ENCODE measurements at regions not wholly inside any gene's neighbourhood (a gene's known extent, or its start where the extent isn't known, plus 50 kb on each side); places are given as distances from the start of the nearest gene placed in this dataset.

- Histone ChIP-seq H4K91ac (ENCODE audit: low read depth, low read length) (no peak overlapping the region), H3K23ac (ENCODE audit: low read length) (no peak overlapping the region), H3K27me3 (ENCODE audit: insufficient read depth, low read length) (no peaks in the 10 kb centered on the region), H3K79me1 (ENCODE audit: low read length) (no peaks in the 10 kb centered on the region), H3K4me3 (ENCODE audit: low read depth, low read length) (no peak overlapping the region), H3K9ac (ENCODE audit: low read length) (no peak overlapping the region), H3K9me3 (ENCODE audit: insufficient read depth, low read depth, low read length) (no peaks in the 10 kb centered on the region), H4K8ac (ENCODE audit: low read depth, low read length) (no peak overlapping the region), H2AK5ac (ENCODE audit: low read length) (no peak overlapping the region), H3K18ac (ENCODE audit: low read length) (no peak overlapping the region), H2BK5ac (ENCODE audit: low read depth, low read length, poor library complexity) (no peak overlapping the region), H2AFZ (ENCODE audit: insufficient read depth, low read length, poor library complexity) (no peak overlapping the region), H3K79me2 (ENCODE audit: control insufficient read depth, insufficient read depth, low read length, poor library complexity) (no peaks in the 10 kb centered on the region), H3K36me3 (ENCODE audit: control insufficient read depth in 1 of 2, insufficient read depth in 2 of 2, low read length in 2 of 2) (no peaks in the 10 kb centered on the region), H4K12ac (ENCODE audit: low read depth, low read length) (no peak overlapping the region), H2BK120ac (ENCODE audit: insufficient read depth, low read length, poor library complexity) (no peak overlapping the region), H3K4ac (ENCODE audit: low read depth, low read length) (no peak overlapping the region), H3K4me1 (ENCODE audit: control insufficient read depth in 1 of 2, insufficient read depth in 2 of 2, low read length in 2 of 2) (no peaks in the 10 kb centered on the region), H2BK12ac (ENCODE audit: low read length) (no peak overlapping the region), H3K14ac (ENCODE audit: low read length) (no peak overlapping the region), H3K4me2 (ENCODE audit: low read length) (no peak overlapping the region), H3K27ac (ENCODE audit: low read depth, low read length) (no peak overlapping the region)
- DNase-seq: no peak
These were observed 360.2 kb downstream of the TFAP2A start for GRCh38 chr6:10054672-10055071.

GRCh38 chr6:10051283-10051682, 363.6 kb downstream of the TFAP2A start:
- Histone ChIP-seq H3K4me3 (ENCODE audit: low read depth, low read length) (no peak overlapping the region), H3K23ac (ENCODE audit: low read length) (no peak overlapping the region), H3K9me3 (ENCODE audit: insufficient read depth, low read depth, low read length) (no peaks in the 10 kb centered on the region), H3K79me2 (ENCODE audit: control insufficient read depth, insufficient read depth, low read length, poor library complexity) (no peaks in the 10 kb centered on the region), H3K4ac (ENCODE audit: low read depth, low read length) (no peak overlapping the region), H3K36me3 (ENCODE audit: control insufficient read depth in 1 of 2, insufficient read depth in 2 of 2, low read length in 2 of 2) (no peaks in the 10 kb centered on the region), H3K4me1 (ENCODE audit: control insufficient read depth in 1 of 2, insufficient read depth in 2 of 2, low read length in 2 of 2) (no peaks in the 10 kb centered on the region), H3K27ac (ENCODE audit: low read depth, low read length) (no peak overlapping the region), H4K8ac (ENCODE audit: low read depth, low read length) (no peak overlapping the region), H2AK5ac (ENCODE audit: low read length) (no peak overlapping the region), H2BK12ac (ENCODE audit: low read length) (no peak overlapping the region), H3K4me2 (ENCODE audit: low read length) (no peak overlapping the region), H3K9ac (ENCODE audit: low read length) (no peak overlapping the region), H3K18ac (ENCODE audit: low read length) (no peak overlapping the region), H2BK120ac (ENCODE audit: insufficient read depth, low read length, poor library complexity) (no peak overlapping the region), H4K12ac (ENCODE audit: low read depth, low read length) (no peak overlapping the region), H4K91ac (ENCODE audit: low read depth, low read length) (no peak overlapping the region), H3K14ac (ENCODE audit: low read length) (no peak overlapping the region), H2BK5ac (ENCODE audit: low read depth, low read length, poor library complexity) (no peak overlapping the region), H3K27me3 (ENCODE audit: insufficient read depth, low read length) (no peaks in the 10 kb centered on the region), H2AFZ (ENCODE audit: insufficient read depth, low read length, poor library complexity) (no peak overlapping the region), H3K79me1 (ENCODE audit: low read length) (no peaks in the 10 kb centered on the region)
- no peak for DNase-seq

- no peak overlapping the region for H3K9ac ChIP-seq (ENCODE audit: low read length)
- H3K27me3 ChIP-seq (ENCODE audit: insufficient read depth, low read length): no peaks in the 10 kb centered on the region
- H3K18ac ChIP-seq (ENCODE audit: low read length): no peak overlapping the region
- no peaks in the 10 kb centered on the region for H3K36me3 ChIP-seq (ENCODE audit: control insufficient read depth in 1 of 2, insufficient read depth in 2 of 2, low read length in 2 of 2)
- no peak overlapping the region for H3K23ac ChIP-seq (ENCODE audit: low read length)
- DNase-seq: no peak
- no peak overlapping the region for H3K4me3 ChIP-seq (ENCODE audit: low read depth, low read length)
- H4K91ac ChIP-seq (ENCODE audit: low read depth, low read length): no peak overlapping the region
- no peak overlapping the region for H2AFZ ChIP-seq (ENCODE audit: insufficient read depth, low read length, poor library complexity)
- H2BK12ac ChIP-seq (ENCODE audit: low read length): no peak overlapping the region
- WGBS (ENCODE audit: extremely low coverage, insufficient coverage, insufficient read length): no CpG with 5 or more reads among the region's 6 CpGs
- no peak overlapping the region for H3K27ac ChIP-seq (ENCODE audit: low read depth, low read length)
- no peaks in the 10 kb centered on the region for H3K9me3 ChIP-seq (ENCODE audit: insufficient read depth, low read depth, low read length)
- H3K79me1 ChIP-seq (ENCODE audit: low read length): no peaks in the 10 kb centered on the region
- H3K4ac ChIP-seq (ENCODE audit: low read depth, low read length): no peak overlapping the region
- no peak overlapping the region for H3K14ac ChIP-seq (ENCODE audit: low read length)
- no peak overlapping the region for H4K8ac ChIP-seq (ENCODE audit: low read depth, low read length)
- no peaks in the 10 kb centered on the region for H3K4me1 ChIP-seq (ENCODE audit: control insufficient read depth in 1 of 2, insufficient read depth in 2 of 2, low read length in 2 of 2)
- no peaks in the 10 kb centered on the region for H3K79me2 ChIP-seq (ENCODE audit: control insufficient read depth, insufficient read depth, low read length, poor library complexity)
- H2BK5ac ChIP-seq (ENCODE audit: low read depth, low read length, poor library complexity): no peak overlapping the region
- no peak overlapping the region for H4K12ac ChIP-seq (ENCODE audit: low read depth, low read length)
- no peak overlapping the region for H2AK5ac ChIP-seq (ENCODE audit: low read length)
- no peak overlapping the region for H3K4me2 ChIP-seq (ENCODE audit: low read length)
- H2BK120ac ChIP-seq (ENCODE audit: insufficient read depth, low read length, poor library complexity): no peak overlapping the region
These were observed 366.2 kb downstream of the TFAP2A start for GRCh38 chr6:10048370-10049297.

- H3K23ac ChIP-seq (ENCODE audit: low read length): no peak overlapping the region
- H3K4me2 ChIP-seq (ENCODE audit: low read length): no peak overlapping the region
- H3K14ac ChIP-seq (ENCODE audit: low read length): no peak overlapping the region
- H2BK5ac ChIP-seq (ENCODE audit: low read depth, low read length, poor library complexity): no peak overlapping the region
- no peak overlapping the region for H2AFZ ChIP-seq (ENCODE audit: insufficient read depth, low read length, poor library complexity)
- H3K36me3 ChIP-seq (ENCODE audit: control insufficient read depth in 1 of 2, insufficient read depth in 2 of 2, low read length in 2 of 2): peaks cover 0 to 2% of the 10 kb centered on the region in 2 experiments
- no peak overlapping the region for H2AK5ac ChIP-seq (ENCODE audit: low read length)
- no CpG with 5 or more reads among the region's 4 CpGs for WGBS (ENCODE audit: extremely low coverage, insufficient coverage, insufficient read length)
- H4K8ac ChIP-seq (ENCODE audit: low read depth, low read length): no peak overlapping the region
- no peak overlapping the region for H3K27ac ChIP-seq (ENCODE audit: low read depth, low read length)
- peaks cover 1% of the 10 kb centered on the region for H3K9me3 ChIP-seq (ENCODE audit: insufficient read depth, low read depth, low read length)
- DNase-seq: no peak
- no peak overlapping the region for H3K9ac ChIP-seq (ENCODE audit: low read length)
- no peak overlapping the region for H4K91ac ChIP-seq (ENCODE audit: low read depth, low read length)
- no peak overlapping the region for H3K18ac ChIP-seq (ENCODE audit: low read length)
- H4K12ac ChIP-seq (ENCODE audit: low read depth, low read length): no peak overlapping the region
- no peak overlapping the region for H3K4me3 ChIP-seq (ENCODE audit: low read depth, low read length)
- no peaks in the 10 kb centered on the region for H3K4me1 ChIP-seq (ENCODE audit: control insufficient read depth in 1 of 2, insufficient read depth in 2 of 2, low read length in 2 of 2)
- no peak overlapping the region for H2BK120ac ChIP-seq (ENCODE audit: insufficient read depth, low read length, poor library complexity)
- H3K27me3 ChIP-seq (ENCODE audit: insufficient read depth, low read length): no peaks in the 10 kb centered on the region
- H3K79me1 ChIP-seq (ENCODE audit: low read length): no peaks in the 10 kb centered on the region
- H3K4ac ChIP-seq (ENCODE audit: low read depth, low read length): no peak overlapping the region
- H3K79me2 ChIP-seq (ENCODE audit: control insufficient read depth, insufficient read depth, low read length, poor library complexity): no peaks in the 10 kb centered on the region
- no peak overlapping the region for H2BK12ac ChIP-seq (ENCODE audit: low read length)
These were observed 372.6 kb downstream of the TFAP2A start for GRCh38 chr6:10042280-10042679.
